Testis (tissue), 2 donors: ENCODE measurements at regions not wholly inside any gene's neighbourhood (a gene's known extent, or its start where the extent isn't known, plus 50 kb on each side); places are given as distances from the start of the nearest gene placed in this dataset.

Experiments used
- POLR2A ChIP-seq: fragments of 450-650 bp; IDR thresholded peaks from one replicate; pipeline ENCODE4 v1.6.1; 2017; ENCODE audit warnings: antibody characterized with exemption, mild to moderate bottlenecking, moderate library complexity
- TF ChIP-seq, protein P1 (sequence below), 3 experiments: fragments of 450-650 bp in 2 of 3; fragments of 200-600 bp in 1 of 3; sonication (generic) in 1 of 3; IDR thresholded peaks; one replicate each; pipeline ENCODE4 v1.5.1; 2016 to 2019; ENCODE audit warnings: antibody characterized with exemption in 3 of 3, mild to moderate bottlenecking in 2 of 3, moderate library complexity in 1 of 3

DNA sequence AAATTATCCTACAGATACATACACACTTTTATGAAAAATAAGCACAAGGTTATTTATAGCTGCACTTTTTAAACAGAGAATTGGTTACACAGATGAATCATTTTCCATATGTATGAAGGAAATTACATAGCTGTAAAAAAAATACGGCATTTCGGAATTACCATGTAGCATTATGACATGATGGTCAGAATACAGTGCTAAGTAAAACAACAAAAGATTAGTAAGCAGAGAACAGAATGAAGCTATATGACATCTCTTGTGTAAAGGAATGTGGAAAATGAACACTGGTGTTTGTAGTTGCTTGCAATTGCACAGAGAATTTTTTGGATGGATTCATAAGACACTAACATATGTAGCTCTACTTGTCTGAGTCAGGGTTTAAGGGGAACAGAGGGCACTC is 1222.0 kb upstream of the PRKX start:
- TF ChIP-seq, protein P1, sequence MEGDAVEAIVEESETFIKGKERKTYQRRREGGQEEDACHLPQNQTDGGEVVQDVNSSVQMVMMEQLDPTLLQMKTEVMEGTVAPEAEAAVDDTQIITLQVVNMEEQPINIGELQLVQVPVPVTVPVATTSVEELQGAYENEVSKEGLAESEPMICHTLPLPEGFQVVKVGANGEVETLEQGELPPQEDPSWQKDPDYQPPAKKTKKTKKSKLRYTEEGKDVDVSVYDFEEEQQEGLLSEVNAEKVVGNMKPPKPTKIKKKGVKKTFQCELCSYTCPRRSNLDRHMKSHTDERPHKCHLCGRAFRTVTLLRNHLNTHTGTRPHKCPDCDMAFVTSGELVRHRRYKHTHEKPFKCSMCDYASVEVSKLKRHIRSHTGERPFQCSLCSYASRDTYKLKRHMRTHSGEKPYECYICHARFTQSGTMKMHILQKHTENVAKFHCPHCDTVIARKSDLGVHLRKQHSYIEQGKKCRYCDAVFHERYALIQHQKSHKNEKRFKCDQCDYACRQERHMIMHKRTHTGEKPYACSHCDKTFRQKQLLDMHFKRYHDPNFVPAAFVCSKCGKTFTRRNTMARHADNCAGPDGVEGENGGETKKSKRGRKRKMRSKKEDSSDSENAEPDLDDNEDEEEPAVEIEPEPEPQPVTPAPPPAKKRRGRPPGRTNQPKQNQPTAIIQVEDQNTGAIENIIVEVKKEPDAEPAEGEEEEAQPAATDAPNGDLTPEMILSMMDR (IDR thresholded peaks at IDR 0.05) = no peak
- TF ChIP-seq POLR2A = no peak
